IMR-90 (cell line): ENCODE measurements at regions not wholly inside any gene's neighbourhood (a gene's known extent, or its start where the extent isn't known, plus 50 kb on each side); places are given as distances from the start of the nearest gene placed in this dataset.

Experiments used
- ATAC-seq: fragments of 200-7000 bp; cut with Tn5 transposase; 2 replicates; pipeline ENCODE4 v1.9.1; 2020; ENCODE audit warnings: low read depth, mild to moderate bottlenecking, moderate library complexity
- BruUV-seq: library from RNA; stranded (reverse); fragments of 400-500 nt; replicated peaks from 2 replicates; lab custom pipeline; 2021; lab: Mats Ljungman, UMichigan
- CTCF ChIA-PET: fragments of 300-600 bp; formaldehyde crosslinking; extraction: SDS; loops from one replicate; lab custom pipeline; 2021; ENCODE audit warnings: antibody characterized with exemption; lab: Yijun Ruan, JAX
- POLR2A ChIA-PET: fragments of 300-600 bp; sonication (Branson Sonifier 250); formaldehyde crosslinking; loops from one replicate; lab custom pipeline; 2022; ENCODE audit warnings: antibody characterized with exemption; ENCODE audit not compliant: unreplicated experiment; lab: Charles Lee
- DNase-seq: peaks from one replicate; pipeline ENCODE4 v3.0.0; 2013
- H2AFZ ChIP-seq: replicated peaks from 2 replicates; pipeline ENCODE3; 2013; ENCODE audit warnings: low read length, mild to moderate bottlenecking; ENCODE audit not compliant: poor library complexity
- H2AK5ac ChIP-seq: 2 replicates; pipeline ENCODE4 v1.6.1; 2013; ENCODE audit warnings: low read depth, low read length, inconsistent platforms
- H2AK9ac ChIP-seq: replicated peaks from 2 replicates; pipeline ENCODE3; 2013; ENCODE audit warnings: mild to moderate bottlenecking, low read depth, low read length, moderate library complexity; ENCODE audit not compliant: poor library complexity
- H2BK120ac ChIP-seq: 2 replicates; pipeline ENCODE4 v1.6.1; 2013; ENCODE audit warnings: low read depth, low read length, inconsistent platforms
- H2BK15ac ChIP-seq: 3 replicates; pipeline ENCODE4 v1.6.1; 2013; ENCODE audit warnings: low read depth, low read length, inconsistent platforms
- H2BK20ac ChIP-seq: 2 replicates; pipeline ENCODE4 v1.6.1; 2013; ENCODE audit warnings: low read depth, mild to moderate bottlenecking, inconsistent platforms, low read length, moderate library complexity
- H2BK5ac ChIP-seq: 2 replicates; pipeline ENCODE4 v1.6.1; 2013; ENCODE audit warnings: mild to moderate bottlenecking, low read depth, low read length, inconsistent platforms; ENCODE audit not compliant: poor library complexity, severe bottlenecking
- H3K14ac ChIP-seq: replicated peaks from 2 replicates; pipeline ENCODE4 v1.6.1; 2013; ENCODE audit warnings: low read depth, low read length, inconsistent platforms
- H3K18ac ChIP-seq: 2 replicates; pipeline ENCODE4 v1.6.1; 2013; ENCODE audit warnings: low read depth, low read length, control low read depth
- H3K23ac ChIP-seq: 2 replicates; pipeline ENCODE4 v1.6.1; 2013; ENCODE audit warnings: low read depth, low read length, inconsistent platforms
- H3K27ac ChIP-seq: 2 replicates; pipeline ENCODE4 v1.5.1; 2013; ENCODE audit warnings: mild to moderate bottlenecking, control low read depth, low read length; ENCODE audit not compliant: insufficient read depth
- H3K27me3 ChIP-seq: 2 replicates; pipeline ENCODE4 v1.6.1; 2013; ENCODE audit warnings: low read length; ENCODE audit not compliant: control insufficient read depth, insufficient read depth
- H3K36me3 ChIP-seq: 2 replicates; pipeline ENCODE4 v1.6.1; 2013; ENCODE audit warnings: low read length, mixed read lengths; ENCODE audit not compliant: control insufficient read depth, insufficient read depth
- H3K4ac ChIP-seq: 2 replicates; pipeline ENCODE4 v1.6.1; 2013; ENCODE audit warnings: low read depth, low read length, inconsistent platforms
- H3K4me1 ChIP-seq: 2 replicates; pipeline ENCODE4 v1.6.1; 2013; ENCODE audit warnings: low read length, mixed read lengths; ENCODE audit not compliant: control insufficient read depth, insufficient read depth
- H3K4me2 ChIP-seq: 2 replicates; pipeline ENCODE4 v1.6.1; 2013; ENCODE audit warnings: low read depth, mild to moderate bottlenecking, control low read depth, low read length, moderate library complexity
- H3K4me3 ChIP-seq: 2 replicates; pipeline ENCODE4 v1.5.1; 2013; ENCODE audit warnings: low read depth, mild to moderate bottlenecking, control low read depth, low read length, moderate library complexity; ENCODE audit not compliant: insufficient read depth
- H3K56ac ChIP-seq: 2 replicates; pipeline ENCODE4 v1.6.1; 2013; ENCODE audit warnings: low read length, inconsistent platforms; ENCODE audit not compliant: insufficient read depth; ENCODE audit errors: extremely low read depth
- H3K79me1 ChIP-seq, 2 experiments: 2 replicates each; pipeline ENCODE4 v1.6.1; 2013; ENCODE audit warnings: low read length in 2 of 2, inconsistent platforms in 1 of 2, low read depth in 1 of 2
- H3K9ac ChIP-seq: 2 replicates; pipeline ENCODE4 v1.6.1; 2013; ENCODE audit warnings: low read depth, low read length, control low read depth
- H3K9me1 ChIP-seq: 2 replicates; pipeline ENCODE4 v1.6.1; 2013; ENCODE audit warnings: low read length, inconsistent platforms; ENCODE audit not compliant: insufficient read depth
- H3K9me3 ChIP-seq: 2 replicates; pipeline ENCODE4 v1.6.1; 2013; ENCODE audit warnings: low read length; ENCODE audit not compliant: control insufficient read depth, insufficient read depth
- H4K20me1 ChIP-seq: 2 replicates; pipeline ENCODE4 v1.6.1; 2013; ENCODE audit warnings: low read length, inconsistent platforms; ENCODE audit not compliant: insufficient read depth
- H4K5ac ChIP-seq: 2 replicates; pipeline ENCODE4 v1.6.1; 2013; ENCODE audit warnings: mild to moderate bottlenecking, low read depth, low read length, control low read depth
- H4K8ac ChIP-seq, 2 experiments: 2 replicates each; pipeline ENCODE4 v1.6.1; 2013; ENCODE audit warnings: low read depth in 2 of 2, low read length in 2 of 2, control low read depth in 1 of 2, inconsistent platforms in 1 of 2
- H4K91ac ChIP-seq: 2 replicates; pipeline ENCODE4 v1.6.1; 2013; ENCODE audit warnings: low read depth, low read length, inconsistent platforms; ENCODE audit not compliant: insufficient read depth
- CHD1 ChIP-seq: IDR thresholded peaks from 2 replicates; pipeline ENCODE4 v1.6.1; 2012; ENCODE audit warnings: low read depth, low read length, improper control_type of control experiment
- FOS ChIP-seq: fragments of 150-350 bp; IDR thresholded peaks from 2 replicates; pipeline ENCODE4 v1.6.1; 2016; ENCODE audit warnings: low read depth, low read length
- MAFK ChIP-seq: IDR thresholded peaks from 2 replicates; pipeline ENCODE4 v1.6.1; 2012; ENCODE audit warnings: low read depth, low read length, improper control_type of control experiment
- POLR2A ChIP-seq: IDR thresholded peaks from 2 replicates; pipeline ENCODE4 v1.6.1; 2012; ENCODE audit warnings: mild to moderate bottlenecking, low read depth, low read length
- WGBS, 2 experiments: methylation state at CpG; one replicate each; pipeline versions ENCODE4 v1.1.5 to v1.1.7; 2013; ENCODE audit warnings: missing lambda C conversion rate in 2 of 2; ENCODE audit not compliant: insufficient read length in 1 of 2; ENCODE audit errors: extremely low coverage in 2 of 2; 5-methylcytosine and 5-hydroxymethylcytosine counted together
- dilution Hi-C: fragments of 300-500 bp; cut with HindIII; formaldehyde crosslinking; loops from one replicate; pipeline ENCODE4 v1.14.3; 2018; ENCODE audit warnings: low sequenced_read_pairs; ENCODE audit not compliant: unreplicated experiment
- in situ Hi-C: fragments of 300-500 bp; cut with MboI; formaldehyde crosslinking; loops from 3 replicates; pipeline ENCODE4 v1.14.3; 2019; ENCODE audit warnings: low sequenced_read_pairs, inconsistent platforms, mixed read lengths
- intact Hi-C: fragments of 100-400 bp; cut with micrococcal nuclease; formaldehyde crosslinking; loops from 2 replicates; pipeline ENCODE4 v1.10.0; 2022

DNA sequence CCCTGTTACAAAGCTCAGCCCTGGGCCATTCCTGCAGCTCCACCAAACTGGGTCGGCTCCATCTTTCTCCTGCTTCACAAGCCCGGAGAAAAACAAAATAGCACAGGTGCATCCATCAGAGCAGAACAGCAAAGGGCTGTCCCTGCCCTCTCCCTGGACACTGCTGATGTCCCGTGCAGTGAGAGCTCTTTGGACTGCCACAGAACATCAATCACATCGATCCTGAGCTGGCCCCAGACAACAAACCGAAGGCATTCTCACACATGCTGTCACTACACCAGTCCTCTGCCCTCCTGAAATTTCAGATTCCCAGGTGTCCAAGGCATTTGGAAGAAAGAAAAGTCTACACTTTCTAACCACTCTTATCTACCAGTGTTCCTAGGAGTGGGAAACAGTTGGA is 427.1 kb upstream of the ZMIZ1 start:
- DNase-seq (no peak), ATAC-seq (no peak)
- Histone ChIP-seq H3K27me3 (peaks cover 36% of the 10 kb centered on the region), H3K27ac (no peak overlapping the region), H3K4me1 (no peaks in the 10 kb centered on the region), H4K8ac (no peak overlapping the region), H3K9me3 (peaks cover 4% of the 10 kb centered on the region), H3K4me2 (no peak overlapping the region), H3K79me1 (no peaks in the 10 kb centered on the region), H2BK20ac (no peak overlapping the region), H3K14ac (no peak overlapping the region), H3K9ac (no peak overlapping the region), H2BK120ac (no peak overlapping the region), H2AK5ac (no peak overlapping the region), H3K36me3 (no peaks in the 10 kb centered on the region), H2AFZ (no peak overlapping the region), H3K23ac (no peak overlapping the region), H3K9me1 (peaks cover 2% of the 10 kb centered on the region; the same call in 1 of the 2 replicates), H2BK5ac (no peak overlapping the region), H3K18ac (no peak overlapping the region), H4K91ac (no peak overlapping the region), H2AK9ac (no peak overlapping the region), H4K20me1 (no peaks in the 10 kb centered on the region), H4K5ac (no peak overlapping the region), H3K4ac (no peak overlapping the region), H3K56ac (no peak overlapping the region), H2BK15ac (no peak overlapping the region), H3K4me3 (no peak overlapping the region)
- intact Hi-C loops, result no loop called here
- in situ Hi-C loops, result no loop called here
- dilution Hi-C loops, result no loop called here
- TF ChIP-seq POLR2A, result no peak
- no peak for TF ChIP-seq CHD1
- TF ChIP-seq MAFK, result no peak
- no peak for TF ChIP-seq FOS
- WGBS, 2 experiments, result 80% methylated on average over 1 of the region's 5 CpGs; no CpG with 5 or more reads in 1 of the 2 experiments
- BruUV-seq, result no TSS peak
- ChIA-PET CTCF (interaction anchor here (1.1 kb wide), 1 partner anchor 76 kb away, joined by 4 read pairs; no protein-coding TSS in a partner anchor), POLR2A (no interaction called here)
